OCI-LY1 (cell line): ENCODE measurements at regions not wholly inside any gene's neighbourhood (a gene's known extent, or its start where the extent isn't known, plus 50 kb on each side); places are given as distances from the start of the nearest gene placed in this dataset.

Experiments
- EZH2 ChIP-seq: fragments of 200-600 bp; sonication (generic), shearing (Covaris generic); IDR thresholded peaks from 2 replicates; pipeline ENCODE4 v1.8.0; 2017; ENCODE audit warnings: borderline replicate concordance, mixed run types, mild to moderate bottlenecking, antibody characterized with exemption, low read length, moderate library complexity, mixed read lengths
- TF ChIP-seq, protein P1 (sequence below): fragments of 200-600 bp; sonication (generic), shearing (Covaris generic); IDR thresholded peaks from 2 replicates; pipeline ENCODE4 v1.5.1; 2017; ENCODE audit warnings: mild to moderate bottlenecking, antibody characterized with exemption, low read length, moderate library complexity, mixed read lengths

DNA sequence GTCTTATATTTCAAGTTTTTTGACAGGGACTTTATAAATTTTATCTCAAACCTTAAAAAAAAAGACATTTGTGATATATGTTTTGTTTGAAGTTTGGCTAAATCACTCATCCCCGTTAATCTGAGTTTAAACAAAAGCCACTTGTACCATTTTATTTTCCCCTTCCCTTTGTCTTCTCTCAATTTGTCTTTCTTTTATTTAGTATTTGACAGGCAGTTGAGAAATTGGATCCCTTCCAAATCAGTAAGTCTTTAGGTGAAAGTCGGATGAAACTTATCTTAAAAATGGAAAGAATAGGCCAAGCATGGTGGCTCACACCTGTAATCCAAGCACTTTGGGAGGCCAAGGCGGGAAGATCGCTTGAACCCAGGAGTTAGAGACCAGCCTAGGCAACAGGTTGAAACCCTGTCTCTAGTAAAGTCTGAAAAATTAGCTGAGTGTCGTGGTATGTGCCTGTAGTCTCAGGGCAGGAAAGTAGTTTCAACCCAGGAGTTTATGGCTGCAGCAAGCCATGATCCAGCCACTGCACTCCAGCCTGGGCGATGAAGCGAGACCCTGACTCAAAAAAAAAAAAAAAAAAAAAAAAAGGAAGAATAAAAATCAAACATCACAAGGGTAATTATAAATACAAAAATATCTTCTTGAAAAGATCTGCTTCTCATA is 394.6 kb upstream of the TPM1 start:
- TF ChIP-seq, protein P1, sequence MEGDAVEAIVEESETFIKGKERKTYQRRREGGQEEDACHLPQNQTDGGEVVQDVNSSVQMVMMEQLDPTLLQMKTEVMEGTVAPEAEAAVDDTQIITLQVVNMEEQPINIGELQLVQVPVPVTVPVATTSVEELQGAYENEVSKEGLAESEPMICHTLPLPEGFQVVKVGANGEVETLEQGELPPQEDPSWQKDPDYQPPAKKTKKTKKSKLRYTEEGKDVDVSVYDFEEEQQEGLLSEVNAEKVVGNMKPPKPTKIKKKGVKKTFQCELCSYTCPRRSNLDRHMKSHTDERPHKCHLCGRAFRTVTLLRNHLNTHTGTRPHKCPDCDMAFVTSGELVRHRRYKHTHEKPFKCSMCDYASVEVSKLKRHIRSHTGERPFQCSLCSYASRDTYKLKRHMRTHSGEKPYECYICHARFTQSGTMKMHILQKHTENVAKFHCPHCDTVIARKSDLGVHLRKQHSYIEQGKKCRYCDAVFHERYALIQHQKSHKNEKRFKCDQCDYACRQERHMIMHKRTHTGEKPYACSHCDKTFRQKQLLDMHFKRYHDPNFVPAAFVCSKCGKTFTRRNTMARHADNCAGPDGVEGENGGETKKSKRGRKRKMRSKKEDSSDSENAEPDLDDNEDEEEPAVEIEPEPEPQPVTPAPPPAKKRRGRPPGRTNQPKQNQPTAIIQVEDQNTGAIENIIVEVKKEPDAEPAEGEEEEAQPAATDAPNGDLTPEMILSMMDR: no peak
- TF ChIP-seq EZH2: no peak
